ENCODE measurements at regions not wholly inside any gene's neighbourhood (a gene's known extent, or its start where the extent isn't known, plus 50 kb on each side); places are given as distances from the start of the nearest gene placed in this dataset.

DNA sequence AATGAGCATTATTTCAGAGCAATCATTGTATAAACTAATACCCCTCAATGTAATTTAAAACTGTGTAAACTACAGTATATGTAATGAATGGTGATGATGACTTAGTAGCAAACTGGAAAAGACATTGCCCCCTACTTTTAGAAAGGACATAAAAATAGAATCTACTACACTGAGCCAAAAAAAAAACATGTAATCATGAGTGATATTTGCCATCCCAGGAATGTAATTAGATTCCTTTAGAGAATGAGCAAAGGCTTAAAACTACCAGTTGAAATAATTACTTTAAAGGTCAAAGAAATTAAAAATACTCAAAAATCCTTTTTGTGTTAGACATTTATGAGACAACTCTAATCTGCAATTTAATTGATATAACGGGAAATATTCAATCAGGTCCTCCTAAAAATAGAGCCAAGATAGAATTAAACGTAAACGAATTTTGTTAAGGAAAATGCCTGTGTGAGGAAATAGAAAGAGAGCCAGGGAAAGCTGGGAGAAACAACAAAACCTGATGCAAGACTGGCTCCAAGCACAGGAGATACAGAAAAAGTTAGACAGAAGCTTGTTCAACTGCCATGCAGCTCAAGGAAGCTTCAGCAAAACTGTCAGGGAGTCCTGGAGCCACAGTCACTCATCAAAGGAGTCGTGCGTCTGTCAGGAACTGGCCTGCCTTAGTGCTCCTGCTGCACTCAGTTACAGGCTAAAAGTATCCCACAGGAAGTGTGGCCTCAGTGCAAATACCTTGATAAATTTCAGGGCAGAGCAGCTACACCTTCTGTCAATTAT lies 655.7 kb upstream of the INTU start:
- no peak for DNase-seq (ENCODE audit: low read depth)
- no peak overlapping the region for H3K4me3 ChIP-seq (ENCODE audit: low read length)
- TF ChIP-seq, protein P1, sequence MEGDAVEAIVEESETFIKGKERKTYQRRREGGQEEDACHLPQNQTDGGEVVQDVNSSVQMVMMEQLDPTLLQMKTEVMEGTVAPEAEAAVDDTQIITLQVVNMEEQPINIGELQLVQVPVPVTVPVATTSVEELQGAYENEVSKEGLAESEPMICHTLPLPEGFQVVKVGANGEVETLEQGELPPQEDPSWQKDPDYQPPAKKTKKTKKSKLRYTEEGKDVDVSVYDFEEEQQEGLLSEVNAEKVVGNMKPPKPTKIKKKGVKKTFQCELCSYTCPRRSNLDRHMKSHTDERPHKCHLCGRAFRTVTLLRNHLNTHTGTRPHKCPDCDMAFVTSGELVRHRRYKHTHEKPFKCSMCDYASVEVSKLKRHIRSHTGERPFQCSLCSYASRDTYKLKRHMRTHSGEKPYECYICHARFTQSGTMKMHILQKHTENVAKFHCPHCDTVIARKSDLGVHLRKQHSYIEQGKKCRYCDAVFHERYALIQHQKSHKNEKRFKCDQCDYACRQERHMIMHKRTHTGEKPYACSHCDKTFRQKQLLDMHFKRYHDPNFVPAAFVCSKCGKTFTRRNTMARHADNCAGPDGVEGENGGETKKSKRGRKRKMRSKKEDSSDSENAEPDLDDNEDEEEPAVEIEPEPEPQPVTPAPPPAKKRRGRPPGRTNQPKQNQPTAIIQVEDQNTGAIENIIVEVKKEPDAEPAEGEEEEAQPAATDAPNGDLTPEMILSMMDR (conservative IDR thresholded peaks at IDR 0.05; ENCODE audit: low read length): no peak

DNA sequence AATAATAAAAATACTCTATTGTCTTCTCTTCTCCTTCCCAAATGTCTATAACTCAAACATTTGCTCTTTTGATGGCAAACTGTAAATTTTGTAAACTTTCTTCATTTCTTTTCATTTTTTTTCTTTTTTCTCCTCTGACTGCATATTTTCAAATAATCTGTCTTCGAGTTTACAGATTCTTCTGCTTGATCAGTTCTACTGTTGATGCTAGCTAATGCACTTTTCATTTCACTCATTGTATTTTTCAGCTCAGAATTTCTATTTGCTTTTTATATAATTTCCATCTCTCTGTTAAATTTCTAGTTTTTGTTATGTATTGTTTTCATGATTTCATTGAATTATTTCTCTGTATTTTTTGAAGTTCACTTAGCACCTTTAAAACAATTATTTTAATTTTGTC lies 646.8 kb upstream of the INTU start:
- TF ChIP-seq, protein P1 (conservative IDR thresholded peaks at IDR 0.05; ENCODE audit: low read length): no peak
- H3K4me3 ChIP-seq (ENCODE audit: low read length): no peak overlapping the region
- no peak for DNase-seq (ENCODE audit: low read depth)

DNA sequence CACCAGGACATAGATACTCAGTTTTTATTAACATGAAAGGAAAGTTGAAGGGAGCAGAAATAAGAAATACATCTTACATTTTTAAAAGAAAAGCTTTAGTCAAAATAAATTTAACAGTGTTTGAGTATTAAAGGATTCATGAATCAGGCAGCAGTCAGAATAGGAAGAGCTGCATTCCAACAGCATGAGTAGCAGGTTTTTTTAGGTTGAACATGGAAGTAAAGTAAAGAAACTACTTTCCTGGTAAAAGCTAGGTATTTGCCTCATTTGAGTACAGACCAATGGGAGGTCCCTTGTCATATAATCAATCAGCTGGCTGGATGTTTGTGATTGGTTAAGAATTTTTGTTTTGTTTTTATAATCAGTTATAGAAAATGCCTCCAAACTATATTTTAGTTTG lies 645.9 kb upstream of the INTU start:
- TF ChIP-seq, protein P1 (conservative IDR thresholded peaks at IDR 0.05; ENCODE audit: low read length): no peak
- H3K4me3 ChIP-seq (ENCODE audit: low read length): no peak overlapping the region
- peak; percentile 29 for DNase-seq (ENCODE audit: low read depth)

DNA sequence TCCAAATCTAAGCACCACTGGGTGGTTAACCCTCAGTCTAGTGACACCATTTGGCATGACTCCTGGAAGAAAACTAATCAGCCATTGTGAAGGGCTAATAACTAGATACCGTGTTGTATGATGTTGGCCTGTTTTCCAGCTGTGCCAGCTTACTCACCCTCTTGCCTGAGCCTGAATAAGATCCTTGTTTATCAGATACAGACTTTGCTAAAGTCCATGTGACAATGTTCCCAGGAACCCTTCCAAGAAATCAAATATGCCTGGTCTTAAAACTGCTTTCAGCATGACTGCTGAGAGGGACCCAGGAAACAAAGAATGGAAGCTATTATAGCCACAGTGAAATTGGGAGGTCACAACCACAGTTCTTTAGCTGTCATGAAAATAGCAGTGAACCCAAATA lies 640.8 kb upstream of the INTU start:
- H3K4me3 ChIP-seq (ENCODE audit: low read length): no peak overlapping the region
- DNase-seq (ENCODE audit: low read depth): peak; percentile 58
- TF ChIP-seq, protein P1 (conservative IDR thresholded peaks at IDR 0.05; ENCODE audit: low read length): no peak

DNA sequence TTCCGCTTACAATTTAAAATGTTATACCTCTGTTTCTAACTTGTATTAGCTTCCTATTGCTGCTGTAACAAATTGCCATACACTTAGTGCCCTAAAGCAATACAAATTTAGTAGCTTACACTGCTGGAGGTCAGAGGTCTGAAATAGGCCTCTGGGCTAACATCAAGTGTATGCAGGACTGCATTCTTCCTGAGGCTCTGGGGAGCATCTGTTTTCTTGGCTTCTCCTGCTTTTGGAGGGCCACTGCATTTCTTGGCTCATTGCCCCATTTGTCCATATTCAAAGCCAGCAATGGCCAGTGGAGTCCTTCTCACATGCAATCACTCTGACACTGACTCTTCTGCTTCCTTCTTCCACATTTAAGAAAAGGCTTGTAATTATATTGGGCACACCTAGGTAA lies 639.8 kb upstream of the INTU start:
- TF ChIP-seq, protein P1 (conservative IDR thresholded peaks at IDR 0.05; ENCODE audit: low read length): no peak
- no peak overlapping the region for H3K4me3 ChIP-seq (ENCODE audit: low read length)
- no peak for DNase-seq (ENCODE audit: low read depth)

DNA sequence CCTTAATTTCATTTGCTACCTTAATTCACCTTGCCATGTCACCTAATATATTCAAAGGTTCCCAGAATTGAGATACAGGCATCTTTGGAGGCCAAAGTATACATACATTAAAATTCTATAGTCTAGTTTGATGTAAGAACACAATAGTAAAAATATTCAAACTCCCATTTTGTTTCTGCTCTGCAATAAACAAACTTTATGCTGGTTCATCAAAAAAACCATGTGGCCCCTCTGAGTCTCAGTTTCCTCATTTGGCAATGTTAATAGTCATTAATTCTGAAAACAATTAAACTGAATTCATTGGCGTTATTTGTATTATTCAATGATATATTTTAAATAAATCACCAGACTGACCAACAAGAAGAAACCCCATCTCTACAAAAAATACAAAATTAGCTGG lies 639.4 kb upstream of the INTU start:
- TF ChIP-seq, protein P1 (conservative IDR thresholded peaks at IDR 0.05; ENCODE audit: low read length): no peak
- no peak overlapping the region for H3K4me3 ChIP-seq (ENCODE audit: low read length)
- DNase-seq (ENCODE audit: low read depth): no peak

DNA sequence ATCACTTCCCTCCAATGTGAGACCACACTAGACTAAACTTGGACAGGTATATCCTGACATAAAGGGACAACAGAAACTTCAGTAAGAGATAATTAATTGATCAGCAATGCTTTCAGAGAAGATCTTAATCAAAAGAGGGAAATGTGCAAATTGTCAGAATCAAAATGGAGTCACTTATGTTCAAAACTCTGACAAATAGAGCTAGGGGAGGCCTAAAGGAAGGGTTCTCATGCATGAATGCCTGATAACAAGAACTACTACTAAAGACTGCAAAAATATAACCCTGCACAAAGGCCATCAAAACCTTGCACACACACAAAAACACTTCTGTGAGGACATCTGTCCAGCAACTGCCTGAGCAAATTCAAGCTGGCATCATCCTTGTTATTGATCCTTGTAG lies 637.5 kb upstream of the INTU start:
- TF ChIP-seq, protein P1 (conservative IDR thresholded peaks at IDR 0.05; ENCODE audit: low read length): no peak
- H3K4me3 ChIP-seq (ENCODE audit: low read length): no peak overlapping the region
- DNase-seq (ENCODE audit: low read depth): no peak
